ENCODE measurements at regions not wholly inside any gene's neighbourhood (a gene's known extent, or its start where the extent isn't known, plus 50 kb on each side); places are given as distances from the start of the nearest gene placed in this dataset.

DNA sequence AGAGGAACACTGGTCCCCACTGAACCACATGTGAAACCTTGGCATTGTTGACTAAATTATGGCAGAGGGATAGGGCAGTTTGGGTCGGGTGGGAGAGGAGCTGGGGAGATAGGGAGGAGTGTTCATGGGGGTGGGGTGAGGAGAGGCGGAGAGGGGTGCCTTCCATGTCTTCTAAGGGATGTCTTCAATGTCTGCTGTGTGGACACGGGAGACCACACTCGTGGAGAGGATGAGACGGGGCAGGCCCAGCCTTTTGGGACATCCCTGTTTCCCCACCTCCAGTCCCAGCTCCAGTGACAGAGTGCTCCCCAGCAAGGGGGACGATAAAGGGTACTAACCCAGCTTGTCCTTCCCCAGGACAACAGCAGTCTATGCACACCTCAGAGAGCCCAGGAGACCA is 146.4 kb upstream of the MAMLD1 start:
- Histone ChIP-seq H3K79me2 (ENCODE audit: control insufficient read depth, insufficient read depth, low read length) (no peaks in the 10 kb centered on the region), H3K27me3 (replicated peaks in 1 of 2; ENCODE audit: control insufficient read depth in 2 of 2, insufficient read depth in 2 of 2, low read length in 1 of 2) (no peaks in the 10 kb centered on the region), H3K4me2 (ENCODE audit: control insufficient read depth, insufficient read depth) (no peak overlapping the region), H2AFZ (ENCODE audit: control insufficient read depth, low read depth, low read length) (no peak overlapping the region), H3K9ac (ENCODE audit: control insufficient read depth, insufficient read depth, low read length) (no peak overlapping the region), H3K4me3 (no peak overlapping the region), H4K20me1 (ENCODE audit: control insufficient read depth, insufficient read depth) (no peaks in the 10 kb centered on the region), H3K27ac (ENCODE audit: control insufficient read depth, insufficient read depth) (no peak overlapping the region), H3K4me1 (ENCODE audit: control insufficient read depth, insufficient read depth, low read length) (no peaks in the 10 kb centered on the region), H3K9me3 (replicated peaks; ENCODE audit: control insufficient read depth, insufficient read depth, low read length) (no peaks in the 10 kb centered on the region), H3K36me3 (ENCODE audit: control insufficient read depth in 2 of 2, insufficient read depth in 2 of 2, low read length in 1 of 2) (no peaks in the 10 kb centered on the region)
- no peak for DNase-seq (ENCODE audit: low read depth, low spot score)
- ChIA-PET POLR2A (no interaction called here), RAD21 (ENCODE audit: unreplicated experiment) (interaction anchor here (0.7 kb wide), 1 partner anchor 228 kb away, joined by 3 read pairs; no protein-coding TSS in a partner anchor), SMC1A (ENCODE audit: uncharacterized antibody, unreplicated experiment) (no interaction called here), CTCF (no interaction called here)
- no TSS peak for BruUV-seq (replicated peaks)
- in situ Hi-C loops (cut with MboI) = no loop called here
- ATAC-seq = no peak
- intact Hi-C loops (cut with micrococcal nuclease; ENCODE audit: unreplicated experiment) = no loop called here
- whole genome bisulfite sequencing (ENCODE audit: insufficient coverage, insufficient replicate concordance, low lambda C conversion rate, missing lambda C conversion rate) = 6% methylated on average over 5 of the region's 6 CpGs
- FAIRE-seq = no peak
- TF ChIP-seq, protein P1, sequence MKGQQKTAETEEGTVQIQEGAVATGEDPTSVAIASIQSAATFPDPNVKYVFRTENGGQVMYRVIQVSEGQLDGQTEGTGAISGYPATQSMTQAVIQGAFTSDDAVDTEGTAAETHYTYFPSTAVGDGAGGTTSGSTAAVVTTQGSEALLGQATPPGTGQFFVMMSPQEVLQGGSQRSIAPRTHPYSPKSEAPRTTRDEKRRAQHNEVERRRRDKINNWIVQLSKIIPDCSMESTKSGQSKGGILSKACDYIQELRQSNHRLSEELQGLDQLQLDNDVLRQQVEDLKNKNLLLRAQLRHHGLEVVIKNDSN (IDR thresholded peaks at IDR 0.05; ENCODE audit: borderline replicate concordance, extremely low read length, insufficient read depth, low read depth, low read length) = no peak
- TF ChIP-seq BHLHE40 (IDR thresholded peaks at IDR 0.05; ENCODE audit: borderline replicate concordance in 1 of 2, low read depth in 2 of 2, low read length in 1 of 2) (no peak), STAT3 (IDR thresholded peaks at IDR 0.05; ENCODE audit: low read depth, low read length) (no peak), POU2F2 (IDR thresholded peaks at IDR 0.05; ENCODE audit: borderline replicate concordance, low read depth, low read length) (no peak), RAD51 (IDR thresholded peaks at IDR 0.05) (no peak), ATF7 (IDR thresholded peaks at IDR 0.05; ENCODE audit: low read depth) (no peak)
- TF ChIP-seq, protein P2, sequence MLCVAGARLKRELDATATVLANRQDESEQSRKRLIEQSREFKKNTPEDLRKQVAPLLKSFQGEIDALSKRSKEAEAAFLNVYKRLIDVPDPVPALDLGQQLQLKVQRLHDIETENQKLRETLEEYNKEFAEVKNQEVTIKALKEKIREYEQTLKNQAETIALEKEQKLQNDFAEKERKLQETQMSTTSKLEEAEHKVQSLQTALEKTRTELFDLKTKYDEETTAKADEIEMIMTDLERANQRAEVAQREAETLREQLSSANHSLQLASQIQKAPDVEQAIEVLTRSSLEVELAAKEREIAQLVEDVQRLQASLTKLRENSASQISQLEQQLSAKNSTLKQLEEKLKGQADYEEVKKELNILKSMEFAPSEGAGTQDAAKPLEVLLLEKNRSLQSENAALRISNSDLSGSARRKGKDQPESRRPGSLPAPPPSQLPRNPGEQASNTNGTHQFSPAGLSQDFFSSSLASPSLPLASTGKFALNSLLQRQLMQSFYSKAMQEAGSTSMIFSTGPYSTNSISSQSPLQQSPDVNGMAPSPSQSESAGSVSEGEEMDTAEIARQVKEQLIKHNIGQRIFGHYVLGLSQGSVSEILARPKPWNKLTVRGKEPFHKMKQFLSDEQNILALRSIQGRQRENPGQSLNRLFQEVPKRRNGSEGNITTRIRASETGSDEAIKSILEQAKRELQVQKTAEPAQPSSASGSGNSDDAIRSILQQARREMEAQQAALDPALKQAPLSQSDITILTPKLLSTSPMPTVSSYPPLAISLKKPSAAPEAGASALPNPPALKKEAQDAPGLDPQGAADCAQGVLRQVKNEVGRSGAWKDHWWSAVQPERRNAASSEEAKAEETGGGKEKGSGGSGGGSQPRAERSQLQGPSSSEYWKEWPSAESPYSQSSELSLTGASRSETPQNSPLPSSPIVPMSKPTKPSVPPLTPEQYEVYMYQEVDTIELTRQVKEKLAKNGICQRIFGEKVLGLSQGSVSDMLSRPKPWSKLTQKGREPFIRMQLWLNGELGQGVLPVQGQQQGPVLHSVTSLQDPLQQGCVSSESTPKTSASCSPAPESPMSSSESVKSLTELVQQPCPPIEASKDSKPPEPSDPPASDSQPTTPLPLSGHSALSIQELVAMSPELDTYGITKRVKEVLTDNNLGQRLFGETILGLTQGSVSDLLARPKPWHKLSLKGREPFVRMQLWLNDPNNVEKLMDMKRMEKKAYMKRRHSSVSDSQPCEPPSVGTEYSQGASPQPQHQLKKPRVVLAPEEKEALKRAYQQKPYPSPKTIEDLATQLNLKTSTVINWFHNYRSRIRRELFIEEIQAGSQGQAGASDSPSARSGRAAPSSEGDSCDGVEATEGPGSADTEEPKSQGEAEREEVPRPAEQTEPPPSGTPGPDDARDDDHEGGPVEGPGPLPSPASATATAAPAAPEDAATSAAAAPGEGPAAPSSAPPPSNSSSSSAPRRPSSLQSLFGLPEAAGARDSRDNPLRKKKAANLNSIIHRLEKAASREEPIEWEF (IDR thresholded peaks at IDR 0.05; ENCODE audit: insufficient replicate concordance, low read depth, low read length) = no peak
